ENCODE measurements at regions not wholly inside any gene's neighbourhood (a gene's known extent, or its start where the extent isn't known, plus 50 kb on each side); places are given as distances from the start of the nearest gene placed in this dataset.

DNA sequence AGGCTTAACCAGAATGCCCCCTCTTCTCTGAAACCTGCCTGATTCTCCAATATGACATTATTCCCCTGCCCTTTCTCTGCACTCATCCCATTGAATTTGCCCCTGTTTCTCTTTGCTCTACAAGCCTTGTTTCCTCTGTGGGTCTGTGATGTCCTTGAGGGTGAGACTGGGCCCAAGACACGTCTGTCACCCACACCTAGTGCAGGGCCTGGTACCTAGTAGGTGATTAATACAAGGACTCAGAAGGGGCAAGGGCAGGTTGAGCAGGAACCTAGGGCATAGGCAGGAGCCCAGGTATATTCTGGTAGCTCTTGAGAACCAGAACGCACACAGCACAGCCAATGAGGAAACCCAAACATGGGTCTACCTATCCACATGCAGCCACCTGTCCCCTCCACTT, 81.9 kb upstream of the HMGXB4 start (continued):
- TF ChIP-seq ZNF462 (CRISPR knock-in tag; IDR thresholded peaks at IDR 0.05): no peak
- TF ChIP-seq, protein P1, sequence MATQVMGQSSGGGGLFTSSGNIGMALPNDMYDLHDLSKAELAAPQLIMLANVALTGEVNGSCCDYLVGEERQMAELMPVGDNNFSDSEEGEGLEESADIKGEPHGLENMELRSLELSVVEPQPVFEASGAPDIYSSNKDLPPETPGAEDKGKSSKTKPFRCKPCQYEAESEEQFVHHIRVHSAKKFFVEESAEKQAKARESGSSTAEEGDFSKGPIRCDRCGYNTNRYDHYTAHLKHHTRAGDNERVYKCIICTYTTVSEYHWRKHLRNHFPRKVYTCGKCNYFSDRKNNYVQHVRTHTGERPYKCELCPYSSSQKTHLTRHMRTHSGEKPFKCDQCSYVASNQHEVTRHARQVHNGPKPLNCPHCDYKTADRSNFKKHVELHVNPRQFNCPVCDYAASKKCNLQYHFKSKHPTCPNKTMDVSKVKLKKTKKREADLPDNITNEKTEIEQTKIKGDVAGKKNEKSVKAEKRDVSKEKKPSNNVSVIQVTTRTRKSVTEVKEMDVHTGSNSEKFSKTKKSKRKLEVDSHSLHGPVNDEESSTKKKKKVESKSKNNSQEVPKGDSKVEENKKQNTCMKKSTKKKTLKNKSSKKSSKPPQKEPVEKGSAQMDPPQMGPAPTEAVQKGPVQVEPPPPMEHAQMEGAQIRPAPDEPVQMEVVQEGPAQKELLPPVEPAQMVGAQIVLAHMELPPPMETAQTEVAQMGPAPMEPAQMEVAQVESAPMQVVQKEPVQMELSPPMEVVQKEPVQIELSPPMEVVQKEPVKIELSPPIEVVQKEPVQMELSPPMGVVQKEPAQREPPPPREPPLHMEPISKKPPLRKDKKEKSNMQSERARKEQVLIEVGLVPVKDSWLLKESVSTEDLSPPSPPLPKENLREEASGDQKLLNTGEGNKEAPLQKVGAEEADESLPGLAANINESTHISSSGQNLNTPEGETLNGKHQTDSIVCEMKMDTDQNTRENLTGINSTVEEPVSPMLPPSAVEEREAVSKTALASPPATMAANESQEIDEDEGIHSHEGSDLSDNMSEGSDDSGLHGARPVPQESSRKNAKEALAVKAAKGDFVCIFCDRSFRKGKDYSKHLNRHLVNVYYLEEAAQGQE (IDR thresholded peaks at IDR 0.05; ENCODE audit: unreplicated experiment): no peak
- TF ChIP-seq EZH2phosphoT487 (IDR thresholded peaks at IDR 0.05; ENCODE audit: unreplicated experiment): no peak
- no peak for TF ChIP-seq CREB1 (CRISPR knock-in tag; IDR thresholded peaks at IDR 0.05; ENCODE audit: low read depth)
- no peak for TF ChIP-seq EZH2 (IDR thresholded peaks at IDR 0.05; ENCODE audit: low read depth, unreplicated experiment)
- no peak for TF ChIP-seq NANOG (IDR thresholded peaks at IDR 0.05; ENCODE audit: borderline replicate concordance)
